GM23338 (cell line): ENCODE measurements at regions not wholly inside any gene's neighbourhood (a gene's known extent, or its start where the extent isn't known, plus 50 kb on each side); places are given as distances from the start of the nearest gene placed in this dataset.

Experiments used
- EZH2 ChIP-seq: fragments of 200-600 bp; sonication (generic); IDR thresholded peaks from one replicate; pipeline ENCODE4 v1.8.0; 2017; ENCODE audit warnings: antibody characterized with exemption, mild to moderate bottlenecking, low read depth; ENCODE audit not compliant: unreplicated experiment
- EZH2phosphoT487 ChIP-seq: fragments of 200-600 bp; sonication (generic); IDR thresholded peaks from one replicate; pipeline ENCODE4 v1.8.1; 2018; ENCODE audit warnings: antibody characterized with exemption; ENCODE audit not compliant: unreplicated experiment
- JUNB ChIP-seq: IDR thresholded peaks from one replicate; pipeline ENCODE4 v1.6.1; 2016; ENCODE audit warnings: antibody characterized with exemption; ENCODE audit not compliant: unreplicated experiment
- POLR2AphosphoS5 ChIP-seq: IDR thresholded peaks from 2 replicates; pipeline ENCODE4 v1.6.1; 2016; ENCODE audit warnings: antibody characterized with exemption, low read depth
- TF ChIP-seq, protein P1 (sequence below), 2 experiments: fragments of 200-600 bp in 1 of 2; sonication (generic) in 1 of 2; conservative IDR thresholded peaks; 2 replicates each; pipeline versions ENCODE4 v1.5.1 to v1.6.1; 2016 to 2017; ENCODE audit warnings: antibody characterized with exemption in 2 of 2, low read depth in 2 of 2, mild to moderate bottlenecking in 2 of 2, moderate library complexity in 1 of 2
- TF ChIP-seq, protein P2 (sequence below): IDR thresholded peaks from one replicate; pipeline ENCODE4 v1.6.1; 2018; ENCODE audit warnings: antibody characterized with exemption; ENCODE audit not compliant: unreplicated experiment

DNA sequence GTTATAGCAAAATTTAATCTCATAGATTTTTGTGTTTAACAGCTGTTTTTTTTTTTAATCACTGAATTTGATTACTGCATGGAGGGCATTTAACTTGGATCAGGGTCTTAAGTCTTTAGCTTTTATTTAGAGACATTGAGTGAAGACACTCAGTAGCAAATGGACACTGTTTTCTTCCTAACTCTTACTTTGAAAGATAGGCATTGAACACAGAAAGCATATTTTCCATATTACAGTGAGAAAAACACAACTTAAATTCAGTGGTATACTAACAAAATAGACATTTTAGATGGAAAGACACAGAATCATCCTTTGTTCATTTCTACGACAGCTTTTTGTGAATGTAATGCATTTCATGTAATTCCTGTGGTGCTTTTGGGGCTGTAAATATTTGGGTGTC, 571.8 kb downstream of the PRKD1 start:
- TF ChIP-seq, protein P1, sequence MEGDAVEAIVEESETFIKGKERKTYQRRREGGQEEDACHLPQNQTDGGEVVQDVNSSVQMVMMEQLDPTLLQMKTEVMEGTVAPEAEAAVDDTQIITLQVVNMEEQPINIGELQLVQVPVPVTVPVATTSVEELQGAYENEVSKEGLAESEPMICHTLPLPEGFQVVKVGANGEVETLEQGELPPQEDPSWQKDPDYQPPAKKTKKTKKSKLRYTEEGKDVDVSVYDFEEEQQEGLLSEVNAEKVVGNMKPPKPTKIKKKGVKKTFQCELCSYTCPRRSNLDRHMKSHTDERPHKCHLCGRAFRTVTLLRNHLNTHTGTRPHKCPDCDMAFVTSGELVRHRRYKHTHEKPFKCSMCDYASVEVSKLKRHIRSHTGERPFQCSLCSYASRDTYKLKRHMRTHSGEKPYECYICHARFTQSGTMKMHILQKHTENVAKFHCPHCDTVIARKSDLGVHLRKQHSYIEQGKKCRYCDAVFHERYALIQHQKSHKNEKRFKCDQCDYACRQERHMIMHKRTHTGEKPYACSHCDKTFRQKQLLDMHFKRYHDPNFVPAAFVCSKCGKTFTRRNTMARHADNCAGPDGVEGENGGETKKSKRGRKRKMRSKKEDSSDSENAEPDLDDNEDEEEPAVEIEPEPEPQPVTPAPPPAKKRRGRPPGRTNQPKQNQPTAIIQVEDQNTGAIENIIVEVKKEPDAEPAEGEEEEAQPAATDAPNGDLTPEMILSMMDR (conservative IDR thresholded peaks at IDR 0.05; ENCODE audit: low read depth in 2 of 2): no peak
- TF ChIP-seq EZH2 (no peak), EZH2phosphoT487 (no peak), POLR2AphosphoS5 (no peak), JUNB (no peak)
- TF ChIP-seq, protein P2, sequence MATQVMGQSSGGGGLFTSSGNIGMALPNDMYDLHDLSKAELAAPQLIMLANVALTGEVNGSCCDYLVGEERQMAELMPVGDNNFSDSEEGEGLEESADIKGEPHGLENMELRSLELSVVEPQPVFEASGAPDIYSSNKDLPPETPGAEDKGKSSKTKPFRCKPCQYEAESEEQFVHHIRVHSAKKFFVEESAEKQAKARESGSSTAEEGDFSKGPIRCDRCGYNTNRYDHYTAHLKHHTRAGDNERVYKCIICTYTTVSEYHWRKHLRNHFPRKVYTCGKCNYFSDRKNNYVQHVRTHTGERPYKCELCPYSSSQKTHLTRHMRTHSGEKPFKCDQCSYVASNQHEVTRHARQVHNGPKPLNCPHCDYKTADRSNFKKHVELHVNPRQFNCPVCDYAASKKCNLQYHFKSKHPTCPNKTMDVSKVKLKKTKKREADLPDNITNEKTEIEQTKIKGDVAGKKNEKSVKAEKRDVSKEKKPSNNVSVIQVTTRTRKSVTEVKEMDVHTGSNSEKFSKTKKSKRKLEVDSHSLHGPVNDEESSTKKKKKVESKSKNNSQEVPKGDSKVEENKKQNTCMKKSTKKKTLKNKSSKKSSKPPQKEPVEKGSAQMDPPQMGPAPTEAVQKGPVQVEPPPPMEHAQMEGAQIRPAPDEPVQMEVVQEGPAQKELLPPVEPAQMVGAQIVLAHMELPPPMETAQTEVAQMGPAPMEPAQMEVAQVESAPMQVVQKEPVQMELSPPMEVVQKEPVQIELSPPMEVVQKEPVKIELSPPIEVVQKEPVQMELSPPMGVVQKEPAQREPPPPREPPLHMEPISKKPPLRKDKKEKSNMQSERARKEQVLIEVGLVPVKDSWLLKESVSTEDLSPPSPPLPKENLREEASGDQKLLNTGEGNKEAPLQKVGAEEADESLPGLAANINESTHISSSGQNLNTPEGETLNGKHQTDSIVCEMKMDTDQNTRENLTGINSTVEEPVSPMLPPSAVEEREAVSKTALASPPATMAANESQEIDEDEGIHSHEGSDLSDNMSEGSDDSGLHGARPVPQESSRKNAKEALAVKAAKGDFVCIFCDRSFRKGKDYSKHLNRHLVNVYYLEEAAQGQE: no peak
